ENCODE measurements at regions not wholly inside any gene's neighbourhood (a gene's known extent, or its start where the extent isn't known, plus 50 kb on each side); places are given as distances from the start of the nearest gene placed in this dataset.

- no peak for DNase-seq (ENCODE audit: low spot score)
Measured at GRCh38 chr3:159818997-159819500, 169.6 kb upstream of the IL12A start.

- no peak for DNase-seq (ENCODE audit: low spot score)
Measured at GRCh38 chr3:159819676-159820075, 169.0 kb upstream of the IL12A start.

- DNase-seq (ENCODE audit: low spot score), result no peak
Measured at GRCh38 chr3:159821110-159821509, 167.5 kb upstream of the IL12A start.

DNA sequence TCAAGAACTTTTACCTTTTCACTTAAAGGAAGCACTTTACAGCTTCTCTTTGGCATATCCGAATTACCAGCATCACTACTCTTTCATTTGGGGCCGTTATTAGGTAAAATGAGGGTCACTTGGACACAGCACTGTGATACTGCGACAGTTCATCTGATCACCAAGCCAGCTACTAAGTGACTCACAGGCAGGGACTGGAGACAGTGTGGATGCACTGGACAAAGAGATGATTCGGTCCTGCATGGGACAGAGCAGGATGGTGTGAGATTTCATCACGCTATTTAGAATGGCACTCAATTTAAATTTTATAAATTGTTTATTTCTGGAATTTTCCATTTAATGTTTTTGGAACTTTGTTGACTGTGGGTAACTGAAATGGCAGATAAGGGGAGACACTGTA is 166.9 kb upstream of the IL12A start:
- DNase-seq (ENCODE audit: low spot score), result no peak

DNA sequence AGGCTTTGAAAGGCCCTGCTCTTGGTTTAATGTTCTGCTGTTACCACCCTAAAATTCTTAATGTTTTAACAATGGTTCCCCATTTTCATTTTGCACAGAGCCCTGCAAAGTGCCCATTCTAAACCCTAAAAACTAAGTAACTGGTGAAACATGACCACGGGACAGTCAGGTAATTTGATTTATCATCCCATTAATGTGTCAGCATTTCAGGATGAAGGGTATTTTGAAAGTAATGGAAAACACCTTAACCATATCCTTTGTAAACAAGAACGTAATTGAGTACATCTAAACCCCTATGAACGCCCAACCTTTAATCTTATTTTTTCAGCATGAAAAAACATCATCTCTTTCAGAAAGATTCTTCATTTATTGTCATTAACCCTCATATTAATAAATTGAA is 164.9 kb upstream of the IL12A start:
- DNase-seq (ENCODE audit: low spot score), result no peak

GRCh38 chr3:159824333-159824732 is 164.3 kb upstream of the IL12A start:
- peak; percentile 24 for DNase-seq (ENCODE audit: low spot score)

- no peak for DNase-seq (ENCODE audit: low spot score)
Measured at GRCh38 chr3:159825216-159825854, 163.3 kb upstream of the IL12A start.

DNA sequence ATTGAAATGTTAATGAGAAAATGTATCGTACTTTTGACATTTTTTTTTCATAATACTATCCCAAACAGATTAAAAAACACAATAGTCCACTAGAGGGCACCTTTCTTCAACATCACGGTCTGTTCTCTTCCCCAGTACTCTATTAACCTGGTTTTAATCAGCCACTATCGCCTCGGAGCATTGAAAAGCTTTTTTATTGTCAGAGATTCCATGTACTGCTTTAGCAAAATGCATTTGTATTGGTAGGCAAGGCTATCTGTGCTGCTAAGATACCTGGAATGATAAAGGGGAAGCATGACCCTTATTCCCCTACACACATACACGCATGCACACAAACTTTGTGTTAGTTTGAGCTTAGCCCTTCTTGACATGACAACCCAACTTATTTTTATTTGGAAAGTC is 160.1 kb upstream of the IL12A start:
- peak; percentile 40 for DNase-seq (ENCODE audit: low spot score)

DNA sequence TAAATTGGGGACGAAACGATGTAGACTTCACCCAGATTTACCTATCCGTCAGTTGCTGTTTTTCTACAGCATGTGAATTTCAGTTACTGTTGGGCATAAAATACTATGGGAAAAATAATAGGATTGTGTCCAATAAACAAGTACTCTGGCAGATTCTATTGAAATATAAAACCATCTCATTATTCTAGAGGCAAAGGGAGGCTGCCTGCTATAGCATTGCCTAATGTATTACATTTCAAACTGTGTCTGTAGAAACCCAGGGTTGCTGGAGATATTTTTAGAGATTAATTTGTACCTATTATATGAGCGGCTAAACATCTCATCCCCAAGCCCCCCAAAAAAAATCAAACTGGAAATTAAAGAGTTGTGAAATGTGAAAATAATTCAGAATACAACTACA is 159.6 kb upstream of the IL12A start:
- no peak for DNase-seq (ENCODE audit: low spot score)

GRCh38 chr3:159829539-159830227 is 159.0 kb upstream of the IL12A start:
- DNase-seq (ENCODE audit: low spot score), result no peak

DNA sequence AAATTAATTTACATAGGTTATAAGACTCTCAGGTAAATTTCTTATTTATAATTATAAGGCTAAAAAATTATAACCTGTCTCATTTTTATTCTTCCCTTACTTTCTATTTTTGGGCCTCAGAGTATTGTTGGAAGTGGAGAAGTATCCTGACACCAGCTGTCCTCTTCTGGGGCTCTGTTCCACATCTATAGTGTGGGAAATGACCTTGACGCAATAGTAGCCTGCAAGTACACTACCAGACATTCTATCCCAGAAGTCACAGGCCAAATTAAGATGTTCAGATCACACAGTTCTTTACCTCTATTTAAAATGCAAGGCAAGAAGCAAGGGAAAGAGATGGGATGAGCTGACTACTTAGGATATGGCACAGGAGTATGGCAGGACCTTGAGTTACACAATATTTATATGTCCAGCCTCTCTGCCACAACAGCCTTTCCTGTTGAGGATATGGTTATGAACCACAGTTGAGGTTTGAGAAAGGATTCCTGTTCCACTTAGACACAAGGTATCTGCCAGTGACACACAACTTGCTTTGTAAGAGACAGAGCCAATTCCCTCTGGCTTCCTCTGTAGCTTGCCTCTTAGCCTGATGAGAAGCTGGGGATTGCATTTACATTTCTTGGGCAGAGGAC is 158.0 kb upstream of the IL12A start:
- no peak for DNase-seq (ENCODE audit: low spot score)

GRCh38 chr3:159831466-159831865 is 157.2 kb upstream of the IL12A start:
- no peak for DNase-seq (ENCODE audit: low spot score)

DNA sequence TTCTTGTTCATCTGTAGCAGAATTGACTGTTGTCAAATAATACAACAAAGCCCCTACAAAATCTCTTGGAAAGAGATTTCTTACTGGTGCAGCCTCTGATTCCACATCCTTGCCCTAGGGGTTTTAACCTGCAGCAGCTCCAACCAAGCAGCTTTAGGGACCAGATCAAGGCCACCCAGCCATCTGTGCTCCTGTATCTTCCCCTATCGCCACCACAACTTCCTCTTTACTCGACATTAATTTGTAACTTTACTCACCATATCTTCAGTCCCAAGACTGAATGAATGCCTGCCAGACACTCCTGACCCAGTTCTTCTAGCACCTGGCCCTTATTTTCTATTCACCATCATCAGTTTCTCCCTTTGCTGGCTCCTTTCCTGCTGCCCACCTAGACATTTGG is 156.6 kb upstream of the IL12A start:
- no peak for DNase-seq (ENCODE audit: low spot score)

- no peak for DNase-seq (ENCODE audit: low spot score)
Measured at GRCh38 chr3:159835126-159835525, 153.5 kb upstream of the IL12A start.

DNA sequence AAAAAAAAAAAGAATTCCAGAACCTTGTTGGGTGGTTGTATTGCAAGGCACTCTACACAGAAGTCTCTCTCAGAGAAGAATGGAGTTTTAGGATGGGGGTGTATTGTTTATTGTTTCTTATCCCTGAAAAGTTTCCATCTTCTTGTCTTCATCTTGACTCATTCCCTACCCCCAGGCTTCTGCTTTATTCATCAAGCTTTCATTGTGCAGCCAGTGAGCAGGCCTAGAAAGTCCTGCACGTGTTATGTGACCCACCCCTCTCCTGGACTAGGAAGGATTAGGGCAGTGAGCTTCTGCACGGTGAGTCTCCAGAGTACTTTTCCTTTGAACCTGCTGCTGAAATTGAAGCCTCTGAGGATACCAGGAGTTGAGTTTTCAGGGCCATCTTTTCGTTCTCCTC is 150.9 kb upstream of the IL12A start:
- no peak for DNase-seq (ENCODE audit: low spot score)

- no peak for DNase-seq (ENCODE audit: low spot score)
Measured at GRCh38 chr3:159838938-159839337, 149.7 kb upstream of the IL12A start.

DNA sequence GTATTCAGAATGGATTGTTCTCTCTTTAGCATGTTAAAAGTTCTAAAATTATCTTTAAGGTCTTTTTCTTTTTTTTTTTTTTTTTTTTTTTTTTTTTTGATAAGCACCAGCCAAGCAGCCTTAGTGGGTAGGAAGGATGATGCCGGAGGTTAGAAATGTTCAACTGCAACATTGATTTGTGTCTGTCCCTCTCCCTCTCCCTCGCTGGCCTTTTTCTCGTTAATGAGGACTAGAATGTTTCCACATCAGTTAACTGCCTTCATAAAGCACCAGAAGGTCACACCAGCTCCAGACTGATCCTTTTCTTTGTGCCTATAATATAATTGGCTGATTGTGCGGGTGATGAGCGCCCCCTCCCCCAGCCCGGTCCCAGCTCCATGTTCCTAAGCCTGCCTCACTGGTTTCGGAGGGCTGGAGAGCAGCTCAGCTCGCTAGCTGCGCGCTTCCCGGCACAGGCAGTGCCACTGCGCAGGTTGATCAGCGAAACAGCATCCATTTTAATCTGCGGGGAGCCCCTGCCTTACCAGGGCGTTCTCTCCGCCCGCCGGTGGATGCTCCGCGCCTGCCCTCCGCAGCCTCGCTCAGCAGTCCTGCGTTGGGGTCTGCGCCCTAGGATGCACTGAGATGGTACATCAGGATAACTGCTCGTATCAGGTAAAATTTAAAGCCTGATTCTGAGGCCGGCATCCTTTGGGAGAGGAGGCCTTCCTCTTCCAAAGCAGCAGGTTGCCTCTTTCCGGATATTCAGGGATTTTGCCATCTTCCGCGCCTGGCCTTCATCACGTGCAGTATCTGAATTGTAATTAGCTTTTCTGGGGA is 148.9 kb upstream of the IL12A start, which contains the start of gene SCHIP1:
Gene SCHIP1 (plus strand): TSS at position 301 of the 819 bp plus-strand sequence.
- peak; percentile 65 for DNase-seq (ENCODE audit: low spot score)

- DNase-seq (ENCODE audit: low spot score), result no peak
Measured at GRCh38 chr3:159840703-159841299, 147.8 kb upstream of the IL12A start.

DNA sequence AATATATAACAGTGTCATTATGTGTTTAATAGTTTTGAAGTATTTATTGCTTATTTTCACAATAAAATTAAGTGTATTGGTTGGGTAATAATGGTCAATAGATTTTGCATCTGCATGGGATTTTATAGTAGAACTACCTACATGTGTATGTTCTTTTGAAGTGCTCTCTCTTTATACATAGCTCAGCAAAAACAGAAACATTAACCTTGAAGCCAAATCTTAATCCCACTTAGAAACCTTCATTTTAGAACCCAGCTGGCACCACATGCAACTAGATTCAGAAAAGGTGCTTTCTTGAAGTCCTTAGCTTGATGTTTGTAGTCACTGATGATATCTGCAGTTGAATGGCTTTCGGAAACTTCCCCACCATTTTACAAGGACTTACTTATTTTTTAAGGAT is 146.9 kb upstream of the IL12A start:
- DNase-seq (ENCODE audit: low spot score), result no peak

GRCh38 chr3:159843840-159844730 is 144.6 kb upstream of the IL12A start:
- DNase-seq (ENCODE audit: low spot score), result no peak

DNA sequence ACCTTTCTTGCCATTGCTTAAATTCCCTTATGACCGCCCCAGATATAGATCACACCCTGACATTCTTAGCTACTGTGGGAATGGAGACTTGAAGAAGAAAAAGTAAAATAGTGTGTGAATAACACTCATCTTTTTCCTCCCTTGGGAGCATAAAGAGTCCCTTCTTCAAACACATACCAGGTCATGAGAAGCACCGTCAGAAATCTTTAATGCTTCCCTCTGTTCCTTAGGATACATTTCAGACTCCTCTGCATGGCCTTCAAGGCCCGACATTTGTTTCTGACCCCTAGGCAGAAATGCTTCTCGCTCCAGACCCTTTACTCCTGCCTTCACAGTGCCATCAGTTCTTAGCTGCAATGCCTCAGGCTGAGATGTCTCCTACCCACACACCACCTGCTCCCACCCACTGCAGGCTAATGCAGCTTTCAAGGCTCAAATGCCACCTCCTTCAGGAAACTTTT is 143.8 kb upstream of the IL12A start:
- DNase-seq (ENCODE audit: low spot score), result no peak
